Right kidney (tissue), 1 donor: ENCODE measurements at regions not wholly inside any gene's neighbourhood (a gene's known extent, or its start where the extent isn't known, plus 50 kb on each side); places are given as distances from the start of the nearest gene placed in this dataset.

Source experiments
- DNase-seq: peaks from one replicate; pipeline ENCODE4 v3.0.0-alpha.2; 2016

- no peak for DNase-seq
Observed at GRCh38 chr1:30044656-30045144, 678.7 kb downstream of the MATN1 start.

GRCh38 chr1:30043731-30044408 is 679.5 kb downstream of the MATN1 start:
- no peak for DNase-seq

- no peak for DNase-seq
Observed at GRCh38 chr1:30043256-30043655, 680.1 kb downstream of the MATN1 start.

- no peak for DNase-seq
Observed at GRCh38 chr1:30042438-30043147, 680.8 kb downstream of the MATN1 start.

GRCh38 chr1:30041741-30042437 is 681.5 kb downstream of the MATN1 start:
- no peak for DNase-seq

GRCh38 chr1:30040081-30041019 is 683.0 kb downstream of the MATN1 start:
- no peak for DNase-seq

GRCh38 chr1:30039354-30040080 is 683.9 kb downstream of the MATN1 start:
- DNase-seq = no peak

- DNase-seq = no peak
Observed at GRCh38 chr1:30038134-30039025, 685.0 kb downstream of the MATN1 start.

GRCh38 chr1:30037251-30038118 is 685.9 kb downstream of the MATN1 start:
- DNase-seq = no peak

- DNase-seq = no peak
Observed at GRCh38 chr1:30036666-30037065, 686.7 kb downstream of the MATN1 start.

GRCh38 chr1:30036229-30036547 is 687.2 kb downstream of the MATN1 start:
- DNase-seq = no peak

GRCh38 chr1:30035522-30036228 is 687.7 kb downstream of the MATN1 start:
- no peak for DNase-seq

- no peak for DNase-seq
Observed at GRCh38 chr1:30034627-30035521, 688.5 kb downstream of the MATN1 start.

- no peak for DNase-seq
Observed at GRCh38 chr1:30034105-30034626, 689.2 kb downstream of the MATN1 start.

GRCh38 chr1:30033256-30034104 is 689.9 kb downstream of the MATN1 start:
- DNase-seq = no peak

- no peak for DNase-seq
Observed at GRCh38 chr1:30032302-30032701, 691.1 kb downstream of the MATN1 start.

GRCh38 chr1:30029677-30030076 is 693.7 kb downstream of the MATN1 start:
- DNase-seq = no peak
